HFF-Myc (cell line): ENCODE measurements at regions not wholly inside any gene's neighbourhood (a gene's known extent, or its start where the extent isn't known, plus 50 kb on each side); places are given as distances from the start of the nearest gene placed in this dataset.

Source experiments
- DNase-seq: peaks from one replicate; pipeline ENCODE4 v3.0.0-alpha.2; 2011; ENCODE audit warnings: low read depth; ENCODE audit errors: extremely low read depth
- H3K4me3 ChIP-seq: replicated peaks from 2 replicates; pipeline ENCODE4 v1.5.1; 2011; ENCODE audit warnings: low read depth, mild to moderate bottlenecking, control low read depth, low read length
- TF ChIP-seq, protein P1 (sequence below): IDR thresholded peaks from 2 replicates; pipeline ENCODE4 v1.5.1; 2012; ENCODE audit warnings: mild to moderate bottlenecking, low read depth, low read length, control low read depth; ENCODE audit errors: missing control alignments

- H3K4me3 ChIP-seq = no peak overlapping the region
- TF ChIP-seq, protein P1, sequence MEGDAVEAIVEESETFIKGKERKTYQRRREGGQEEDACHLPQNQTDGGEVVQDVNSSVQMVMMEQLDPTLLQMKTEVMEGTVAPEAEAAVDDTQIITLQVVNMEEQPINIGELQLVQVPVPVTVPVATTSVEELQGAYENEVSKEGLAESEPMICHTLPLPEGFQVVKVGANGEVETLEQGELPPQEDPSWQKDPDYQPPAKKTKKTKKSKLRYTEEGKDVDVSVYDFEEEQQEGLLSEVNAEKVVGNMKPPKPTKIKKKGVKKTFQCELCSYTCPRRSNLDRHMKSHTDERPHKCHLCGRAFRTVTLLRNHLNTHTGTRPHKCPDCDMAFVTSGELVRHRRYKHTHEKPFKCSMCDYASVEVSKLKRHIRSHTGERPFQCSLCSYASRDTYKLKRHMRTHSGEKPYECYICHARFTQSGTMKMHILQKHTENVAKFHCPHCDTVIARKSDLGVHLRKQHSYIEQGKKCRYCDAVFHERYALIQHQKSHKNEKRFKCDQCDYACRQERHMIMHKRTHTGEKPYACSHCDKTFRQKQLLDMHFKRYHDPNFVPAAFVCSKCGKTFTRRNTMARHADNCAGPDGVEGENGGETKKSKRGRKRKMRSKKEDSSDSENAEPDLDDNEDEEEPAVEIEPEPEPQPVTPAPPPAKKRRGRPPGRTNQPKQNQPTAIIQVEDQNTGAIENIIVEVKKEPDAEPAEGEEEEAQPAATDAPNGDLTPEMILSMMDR = peak; percentile 51
- DNase-seq = no peak
These were observed 482.7 kb upstream of the ADAMTS9 start for GRCh38 chr3:65170390-65171042.

DNA sequence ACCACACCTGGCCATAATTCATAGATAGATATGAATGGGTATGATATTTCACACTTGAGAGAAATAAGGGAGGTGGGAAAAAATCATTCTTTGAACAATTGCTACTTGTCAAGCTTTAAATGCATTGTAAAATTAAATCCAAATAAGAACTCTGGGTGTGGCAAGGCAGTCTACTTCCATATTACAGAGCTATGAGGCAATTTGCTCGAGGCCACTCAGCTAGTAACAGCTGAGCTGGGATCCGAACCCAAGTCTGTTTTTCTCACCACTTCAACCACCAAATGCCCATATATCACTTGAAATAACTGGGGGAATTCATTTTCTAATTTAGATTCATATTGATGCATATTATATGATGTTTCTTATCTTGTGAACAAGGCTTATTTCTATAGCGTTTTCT is 482.2 kb upstream of the ADAMTS9 start:
- TF ChIP-seq, protein P1 = no peak
- no peak for DNase-seq
- H3K4me3 ChIP-seq = no peak overlapping the region

- TF ChIP-seq, protein P1 = no peak
- no peak overlapping the region for H3K4me3 ChIP-seq
- no peak for DNase-seq
These were observed 480.7 kb upstream of the ADAMTS9 start for GRCh38 chr3:65168547-65168946.

DNA sequence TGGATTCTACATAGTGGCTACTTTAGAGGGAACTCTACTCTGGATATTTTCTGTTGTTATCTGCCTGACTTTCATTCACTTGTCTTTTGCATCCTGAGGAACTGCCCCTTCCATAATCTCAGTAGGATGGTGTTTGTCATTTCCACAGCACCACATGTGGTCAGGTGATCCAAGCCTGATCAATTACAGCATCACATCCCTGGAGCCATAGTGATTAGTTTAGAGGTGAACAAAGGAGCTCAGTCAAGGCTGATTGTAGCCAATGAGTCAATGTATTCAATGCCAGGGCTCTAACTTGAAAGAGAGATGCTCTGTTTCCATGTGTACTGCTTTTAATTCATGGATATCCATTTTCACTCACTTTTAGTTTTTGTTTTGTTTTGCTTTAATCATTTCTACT is 478.7 kb upstream of the ADAMTS9 start:
- no peak for DNase-seq
- TF ChIP-seq, protein P1 = no peak
- no peak overlapping the region for H3K4me3 ChIP-seq

GRCh38 chr3:65158023-65158422 is 470.2 kb upstream of the ADAMTS9 start:
- TF ChIP-seq, protein P1 = no peak
- H3K4me3 ChIP-seq = no peak overlapping the region
- no peak for DNase-seq

DNA sequence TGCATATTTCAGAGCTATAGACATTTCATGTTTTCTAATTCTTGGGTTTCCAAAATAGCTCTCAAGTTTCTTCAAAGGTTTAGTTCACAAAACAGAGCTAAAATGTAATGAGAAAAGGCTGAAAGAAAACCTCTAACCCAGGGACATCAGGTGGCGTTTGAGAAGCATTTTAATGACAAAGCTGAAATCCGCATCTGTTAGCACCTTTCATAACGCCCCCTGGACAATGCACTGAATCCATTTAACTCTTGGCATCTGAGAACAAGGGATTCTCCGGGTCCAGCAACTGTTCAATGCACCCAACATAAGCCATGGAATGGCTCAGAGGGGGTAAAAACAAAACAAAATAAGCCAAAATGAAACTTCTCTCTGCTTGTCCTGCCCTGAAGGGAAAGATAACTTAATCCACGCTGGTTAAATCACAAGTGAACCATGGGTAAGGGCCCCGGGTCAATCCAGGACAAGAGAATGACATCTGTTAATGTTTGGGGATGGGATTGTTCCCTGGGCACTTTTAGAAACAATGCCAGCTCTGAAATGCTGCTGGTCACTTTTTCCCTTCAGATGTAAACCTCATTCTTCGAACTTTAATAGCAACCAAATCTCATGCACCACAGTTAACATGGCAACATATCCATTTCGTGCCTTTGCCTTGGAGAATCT is 466.2 kb upstream of the ADAMTS9 start:
- no peak overlapping the region for H3K4me3 ChIP-seq
- no peak for DNase-seq
- TF ChIP-seq, protein P1 = no peak
